ENCODE measurements at regions not wholly inside any gene's neighbourhood (a gene's known extent, or its start where the extent isn't known, plus 50 kb on each side); places are given as distances from the start of the nearest gene placed in this dataset.
A peak's percentile ranks its signal among the peaks of the same experiment; 100 is the strongest.
"Not testable (repeated sequence)": the region's sequence is repeated elsewhere in the genome, so short reads cannot be mapped to it uniquely, and the experiment has no call there.

- not testable (repeated sequence) for DNase-seq
Measured at GRCh38 chr5:177941386-177941785, 54.7 kb downstream of the PROP1 start.

DNA sequence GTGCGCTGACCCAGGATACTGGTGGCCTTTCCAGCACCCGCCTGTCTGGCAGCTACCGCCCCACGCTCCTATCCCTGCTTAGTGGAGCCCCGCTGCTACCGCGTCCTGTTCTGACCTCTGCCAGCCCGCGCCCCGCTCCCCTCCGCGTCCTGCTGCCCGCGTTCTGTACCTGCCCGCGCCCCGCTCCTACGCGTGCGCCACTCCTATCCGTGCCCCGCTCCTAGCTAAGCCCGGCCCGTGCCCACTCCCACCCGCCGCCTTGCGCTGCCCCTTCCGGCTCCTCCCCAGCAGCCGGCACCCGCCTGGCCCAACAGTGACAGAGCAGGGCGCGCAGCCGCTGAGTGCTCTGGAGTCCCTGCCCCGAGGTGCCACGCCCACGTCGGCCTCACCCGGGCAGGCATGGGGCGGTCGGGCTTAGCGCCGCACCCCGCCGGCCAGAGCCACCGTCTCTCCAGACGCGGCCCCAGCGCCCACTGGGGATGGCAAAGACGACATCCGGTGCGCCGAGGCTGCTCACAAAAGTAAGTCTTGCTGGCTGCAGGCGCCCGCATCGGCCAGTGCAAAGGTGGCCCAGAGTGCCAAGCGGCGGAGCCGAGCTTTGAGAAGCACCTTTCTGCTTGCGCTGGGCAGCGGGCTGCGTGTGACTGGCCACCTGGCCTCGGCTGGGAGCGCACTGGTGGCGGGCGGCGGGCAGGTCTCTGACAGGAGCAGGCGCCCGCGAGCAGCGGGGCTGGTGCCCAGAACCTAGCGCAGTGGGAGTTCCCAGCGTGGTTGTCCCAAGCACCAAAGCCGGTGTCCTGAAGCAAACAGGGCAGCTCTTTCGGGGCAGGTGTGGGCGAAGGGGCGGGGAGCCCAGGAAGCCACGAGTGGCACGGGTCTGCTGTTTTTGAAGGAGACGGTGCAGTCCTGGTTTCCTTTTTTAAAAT, 56.5 kb downstream of the PROP1 start:
- DNase-seq = peak; percentile 15

DNA sequence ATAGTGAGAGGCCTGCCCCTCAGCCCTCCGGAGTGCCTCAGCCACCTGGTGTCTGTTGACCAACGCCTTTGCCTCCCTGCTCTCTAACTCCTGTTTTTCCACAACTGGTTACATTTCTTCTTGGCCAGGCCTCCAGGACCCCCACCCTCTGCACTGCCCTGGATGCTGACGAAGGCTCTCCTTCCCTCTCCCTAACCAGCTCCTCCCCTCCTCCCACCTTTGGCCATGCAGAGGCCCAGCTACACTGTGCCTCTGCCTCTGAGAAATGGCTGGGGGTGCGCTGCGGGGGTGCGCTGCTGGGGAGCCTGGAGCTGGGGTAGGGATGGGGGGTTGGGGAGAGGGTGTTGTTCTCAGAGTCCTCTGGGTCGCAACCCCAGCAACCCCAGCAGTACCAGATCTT, 57.3 kb downstream of the PROP1 start:
- not testable (repeated sequence) for DNase-seq

GRCh38 chr5:177934233-177934632, 61.8 kb downstream of the PROP1 start:
- DNase-seq = not testable (repeated sequence)

DNA sequence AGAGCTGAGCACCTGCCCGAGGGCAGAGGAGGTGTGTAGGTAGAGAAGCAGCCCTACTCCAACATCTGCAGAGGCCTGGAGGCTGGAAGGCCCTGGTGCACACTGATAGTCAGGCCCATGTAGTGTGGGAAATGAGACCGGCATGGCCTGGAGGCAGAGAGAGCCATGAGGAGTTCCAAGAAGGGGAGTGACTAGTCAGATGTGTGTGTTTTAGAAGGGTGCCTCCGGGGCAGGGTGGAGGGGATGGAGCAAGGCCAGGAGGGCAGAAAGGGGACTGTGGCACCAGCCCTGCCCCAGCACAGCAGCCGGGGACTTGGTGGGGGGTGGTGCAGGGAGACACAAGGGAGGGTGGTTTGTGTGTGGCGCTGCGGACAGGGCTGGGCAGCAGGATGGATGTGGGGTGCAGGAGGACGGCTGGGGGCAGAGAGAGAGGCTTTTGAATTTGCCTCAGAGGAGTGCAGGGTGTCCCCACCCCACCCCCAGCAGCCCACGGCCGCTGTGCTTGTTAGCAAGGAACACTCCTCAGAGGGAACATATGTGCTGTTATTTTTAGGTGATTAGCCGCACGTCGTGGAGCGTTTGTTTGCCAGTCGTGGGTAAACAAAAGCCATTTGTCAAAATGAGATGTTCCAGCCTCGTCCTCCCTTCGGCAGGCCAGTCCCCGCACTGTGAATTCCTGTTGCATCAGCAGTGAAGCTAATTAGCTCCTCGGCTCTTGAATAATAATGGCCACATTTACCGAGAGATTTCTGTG, 65.6 kb downstream of the PROP1 start:
- DNase-seq = not testable (repeated sequence)

DNA sequence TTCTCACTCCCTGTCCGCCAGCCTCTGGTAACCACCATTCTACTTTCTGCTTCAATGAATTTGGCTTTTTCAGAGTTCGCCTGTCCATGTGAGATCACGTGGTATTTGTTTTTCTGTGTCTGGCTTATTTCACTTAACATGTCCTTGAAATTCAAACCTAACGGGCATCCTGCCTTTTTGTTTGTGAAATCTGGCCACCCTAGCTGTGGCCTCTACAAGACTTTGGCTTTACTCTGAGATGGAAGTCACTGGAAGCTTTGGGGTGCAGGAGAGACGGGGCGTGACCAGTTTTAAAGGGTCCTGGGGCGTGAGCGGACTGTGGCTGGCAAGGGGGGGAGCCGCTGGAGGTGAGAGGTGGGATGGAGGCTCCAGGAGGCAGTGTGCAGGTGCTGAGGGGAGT, 66.4 kb downstream of the PROP1 start:
- not testable (repeated sequence) for DNase-seq

- not testable (repeated sequence) for DNase-seq
Measured at GRCh38 chr5:177927500-177927899, 68.5 kb downstream of the PROP1 start.

DNA sequence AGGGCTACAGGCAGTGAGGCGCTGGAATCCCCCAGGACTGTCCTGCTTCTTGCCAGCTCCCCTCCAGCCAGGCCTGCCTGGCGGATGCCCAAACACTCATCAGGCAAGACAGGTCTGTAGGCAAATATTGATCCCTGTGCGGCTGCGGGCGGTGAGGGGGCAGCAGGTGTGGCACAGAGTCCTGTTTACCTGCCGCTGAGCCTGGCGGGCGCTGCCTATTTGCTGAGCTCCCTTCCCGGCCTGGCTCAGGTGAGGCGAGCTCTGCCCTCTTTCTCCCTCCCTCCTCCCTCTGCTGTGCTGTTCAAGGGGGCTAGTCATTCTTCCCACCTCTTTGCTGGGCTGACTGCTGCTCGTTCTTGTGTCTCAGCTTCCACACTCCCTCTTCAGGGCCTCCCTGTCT, 71.5 kb downstream of the PROP1 start:
- DNase-seq = not testable (repeated sequence)

GRCh38 chr5:177923837-177924236, 72.2 kb downstream of the PROP1 start:
- not testable (repeated sequence) for DNase-seq

DNA sequence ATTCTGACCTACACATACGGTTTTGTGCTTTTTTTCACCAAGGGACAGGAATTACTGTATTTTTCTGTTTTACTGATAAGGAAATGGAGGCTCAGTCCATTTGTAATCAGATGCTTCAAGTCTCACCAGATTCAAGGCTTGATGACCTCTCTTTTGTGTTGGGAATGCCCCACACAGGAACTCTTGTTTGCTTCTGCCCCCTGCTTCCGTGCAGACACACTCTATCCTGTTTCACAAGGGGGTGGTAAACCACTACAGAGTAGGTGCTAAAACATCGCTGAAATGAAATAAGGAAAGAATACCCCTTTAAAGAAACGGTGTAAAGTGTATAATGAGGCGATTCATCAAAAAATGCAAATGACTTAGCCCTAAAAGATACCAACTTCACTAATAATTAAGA, 72.9 kb downstream of the PROP1 start:
- not testable (repeated sequence) for DNase-seq

DNA sequence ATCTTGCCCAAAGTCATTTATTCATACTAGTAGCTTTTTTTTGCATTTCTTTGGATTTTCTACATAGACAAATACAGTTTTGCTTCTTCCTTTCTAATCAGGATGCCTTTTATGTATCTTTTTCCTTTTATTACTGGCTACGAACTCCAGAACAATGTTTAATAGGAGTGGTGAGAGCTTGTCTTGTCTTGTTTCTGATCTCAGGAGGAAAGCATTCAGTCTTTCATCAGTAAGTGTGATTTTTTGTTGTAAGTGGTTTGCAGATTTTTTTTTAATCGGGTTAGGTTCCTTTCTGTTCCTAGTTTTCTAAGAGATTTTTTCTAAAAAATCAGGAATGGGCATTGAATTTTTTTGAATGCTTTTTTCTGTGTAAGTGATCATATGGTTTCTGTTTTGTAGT, 86.8 kb downstream of the PROP1 start:
- DNase-seq = not testable (repeated sequence)

DNA sequence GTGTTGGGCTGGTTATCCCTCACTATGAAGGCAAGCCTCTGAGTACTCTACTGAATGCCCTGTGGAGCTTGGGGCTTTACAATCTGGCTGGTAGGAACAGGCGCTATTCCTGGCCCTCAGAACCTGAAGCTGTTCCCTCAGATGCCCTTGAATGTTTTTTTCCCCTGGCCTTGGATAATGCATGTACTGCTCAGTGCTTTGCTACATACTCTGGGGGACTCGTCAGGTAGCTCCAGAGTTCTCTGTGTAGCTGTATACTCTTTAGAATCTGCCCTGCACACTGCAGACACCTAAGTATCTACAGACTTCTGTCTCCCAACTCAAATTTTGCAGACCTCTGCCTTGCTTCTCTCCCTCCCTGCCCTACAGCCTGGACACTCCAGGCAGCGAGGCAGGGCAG, 93.2 kb downstream of the PROP1 start:
- DNase-seq = not testable (repeated sequence)

- not testable (repeated sequence) for DNase-seq
Measured at GRCh38 chr5:177900066-177900465, 96.0 kb downstream of the PROP1 start.

DNA sequence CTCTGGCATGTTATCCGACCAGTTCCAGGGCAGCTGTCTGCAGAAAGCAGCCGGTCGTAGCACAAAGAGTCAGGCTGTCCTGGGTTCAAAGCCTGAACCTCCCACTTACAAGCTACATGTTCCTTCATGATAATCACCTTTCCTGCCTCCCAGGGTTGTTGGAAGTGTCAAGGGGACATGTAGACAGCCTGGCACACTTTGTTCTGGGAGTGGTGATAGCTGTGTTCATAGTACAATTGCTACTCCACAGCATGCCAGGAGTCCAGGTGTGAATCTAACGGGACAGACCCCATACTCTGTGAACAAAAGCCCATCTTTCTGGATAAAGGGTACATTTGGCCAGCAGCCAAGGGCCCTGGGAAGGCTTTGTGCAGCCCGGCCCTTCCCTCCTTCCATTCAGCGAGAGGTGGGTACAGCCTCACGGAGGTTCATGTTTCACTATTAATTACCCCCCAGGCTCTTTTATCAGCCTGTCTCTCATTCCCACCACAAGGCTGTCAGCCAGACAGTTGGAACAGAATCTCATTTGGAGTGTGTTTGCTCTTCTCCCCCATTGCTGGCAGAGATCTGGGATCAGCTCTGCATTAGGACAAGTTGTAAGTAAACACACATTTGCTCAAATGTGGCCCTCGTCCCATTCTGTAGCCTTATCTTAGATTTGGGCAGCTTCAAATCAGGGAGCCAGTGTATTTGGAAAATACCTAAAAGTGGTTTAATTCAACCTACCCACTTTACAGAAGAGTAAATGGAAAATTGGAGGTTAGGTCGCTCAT, 101.2 kb downstream of the PROP1 start:
- not testable (repeated sequence) for DNase-seq

- DNase-seq = not testable (repeated sequence)
Measured at GRCh38 chr5:177892357-177892665, 103.7 kb downstream of the PROP1 start.

DNA sequence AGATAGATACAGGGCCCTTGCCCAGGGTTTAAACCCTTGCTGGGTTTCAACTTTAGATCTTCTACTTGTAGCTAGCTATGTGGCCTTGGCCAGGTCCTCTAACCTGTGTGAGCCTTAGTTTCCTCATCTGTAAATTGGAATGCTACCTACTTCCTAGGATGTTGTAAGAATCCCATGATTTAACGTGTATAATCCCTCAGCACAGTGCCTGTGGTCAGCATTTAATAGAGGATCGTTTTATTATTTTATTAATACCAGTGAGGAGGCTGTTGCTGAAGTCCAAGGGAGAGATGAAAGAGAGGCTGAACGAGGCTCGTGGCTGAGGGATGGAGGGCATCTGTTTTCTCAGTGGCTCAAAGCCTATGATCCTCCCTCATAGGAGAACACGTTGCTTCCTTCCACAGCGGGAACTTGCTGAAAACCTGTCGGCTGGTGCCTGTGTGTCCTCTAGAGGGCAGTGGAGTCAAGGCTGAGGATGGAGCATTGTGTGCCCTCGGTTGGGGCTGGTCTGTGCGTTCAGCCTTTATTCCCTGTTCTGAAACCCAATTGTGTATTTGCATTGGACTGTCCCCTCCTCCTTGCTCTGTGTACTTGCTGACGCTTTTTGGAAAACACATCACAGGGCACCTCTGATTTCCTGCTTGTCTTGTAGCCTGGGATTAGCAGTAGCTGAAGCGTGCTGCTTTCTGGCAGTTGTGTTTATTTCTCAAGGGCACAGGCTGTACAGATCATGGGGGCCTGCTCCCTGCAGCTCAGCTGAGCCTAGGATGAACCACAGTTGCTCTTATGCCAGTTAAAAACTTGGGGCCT, 104.3 kb downstream of the PROP1 start:
- peak; percentile 50 for DNase-seq

GRCh38 chr5:177883295-177883694, 100.6 kb upstream of the FAM153A start:
- not testable (repeated sequence) for DNase-seq

DNA sequence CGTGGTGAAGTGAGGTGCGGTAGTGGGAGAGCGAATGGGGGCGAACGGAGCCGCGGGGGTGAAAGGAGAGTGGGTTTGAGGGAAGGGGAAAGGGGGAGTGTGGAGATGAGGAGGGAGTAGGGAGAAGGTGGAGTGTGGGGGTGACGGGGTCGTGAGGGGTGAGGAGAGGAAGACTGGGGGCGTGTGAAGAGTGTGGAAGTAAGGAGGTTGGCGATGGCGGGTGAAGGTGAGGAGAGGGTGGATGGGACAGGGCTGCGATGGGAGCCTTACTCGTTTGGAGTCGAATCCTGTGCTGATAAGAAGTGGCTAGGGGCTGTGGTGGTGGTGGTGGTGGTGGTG, 93.2 kb upstream of the FAM153A start:
- DNase-seq = not testable (repeated sequence)

GRCh38 chr5:177875013-177875899, 92.6 kb upstream of the FAM153A start:
- not testable (repeated sequence) for DNase-seq

GRCh38 chr5:177863822-177864446, 81.2 kb upstream of the FAM153A start:
- not testable (repeated sequence) for DNase-seq

Measured in activated CD4-positive, alpha-beta T cell treated with anti-CD3 and anti-CD28 coated beads, Interleukin-2, amount 50 U/mL, for 16 hours (primary cell).